ENCODE measurements at regions not wholly inside any gene's neighbourhood (a gene's known extent, or its start where the extent isn't known, plus 50 kb on each side); places are given as distances from the start of the nearest gene placed in this dataset.

GRCh38 chr5:160960592-160960991 lies 108.6 kb upstream of the ATP10B start:
- TF ChIP-seq POLR2A (IDR thresholded peaks at IDR 0.05) (no peak), CTCF (IDR thresholded peaks at IDR 0.05 in 4 of 5, conservative IDR thresholded peaks at IDR 0.05 in 1 of 5) (no peak)
